ENCODE measurements at regions not wholly inside any gene's neighbourhood (a gene's known extent, or its start where the extent isn't known, plus 50 kb on each side); places are given as distances from the start of the nearest gene placed in this dataset.

GRCh38 chr1:38370716-38371504, 324.3 kb upstream of the POU3F1 start:
- no peak for TF ChIP-seq ZFP3 (CRISPR knock-in tag; IDR thresholded peaks at IDR 0.05)
- no peak for TF ChIP-seq PPARA (CRISPR knock-in tag; IDR thresholded peaks at IDR 0.05; ENCODE audit: borderline replicate concordance)
- TF ChIP-seq PATZ1 (CRISPR knock-in tag; IDR thresholded peaks at IDR 0.05; ENCODE audit: borderline replicate concordance), result no peak
- no peak for TF ChIP-seq OSR1 (CRISPR knock-in tag; IDR thresholded peaks at IDR 0.05)
- no peak for TF ChIP-seq ESRRG (CRISPR knock-in tag; IDR thresholded peaks at IDR 0.05)
- TF ChIP-seq ISL1 (CRISPR knock-in tag; IDR thresholded peaks at IDR 0.05), result no peak
- TF ChIP-seq ZC3H10 (CRISPR knock-in tag; IDR thresholded peaks at IDR 0.05), result no peak
- TF ChIP-seq TSHZ2 (CRISPR knock-in tag; IDR thresholded peaks at IDR 0.05), result no peak
- no peak for TF ChIP-seq SNAI2 (CRISPR knock-in tag; IDR thresholded peaks at IDR 0.05)
- no peak for TF ChIP-seq CSDC2 (CRISPR knock-in tag; IDR thresholded peaks at IDR 0.05)
- TF ChIP-seq ZFP30 (CRISPR knock-in tag; IDR thresholded peaks at IDR 0.05), result no peak
- no peak for TF ChIP-seq CREB5 (CRISPR knock-in tag; IDR thresholded peaks at IDR 0.05; ENCODE audit: low read depth)

Data from SK-N-SH treated with all-trans-retinoic acid at 6 μM for 48 hours (cell line).